GM18517 (cell line): ENCODE measurements at regions not wholly inside any gene's neighbourhood (a gene's known extent, or its start where the extent isn't known, plus 50 kb on each side); places are given as distances from the start of the nearest gene placed in this dataset.
"Not testable (repeated sequence)": the region's sequence is repeated elsewhere in the genome, so short reads cannot be mapped to it uniquely, and the experiment has no call there.

Source experiments
- ATAC-seq: cut with Tn5 transposase; IDR thresholded peaks from one replicate; pipeline ENCODE4 v1.9.1; 2021; ENCODE audit warnings: mild to moderate bottlenecking, moderate library complexity; ENCODE audit not compliant: unreplicated experiment

DNA sequence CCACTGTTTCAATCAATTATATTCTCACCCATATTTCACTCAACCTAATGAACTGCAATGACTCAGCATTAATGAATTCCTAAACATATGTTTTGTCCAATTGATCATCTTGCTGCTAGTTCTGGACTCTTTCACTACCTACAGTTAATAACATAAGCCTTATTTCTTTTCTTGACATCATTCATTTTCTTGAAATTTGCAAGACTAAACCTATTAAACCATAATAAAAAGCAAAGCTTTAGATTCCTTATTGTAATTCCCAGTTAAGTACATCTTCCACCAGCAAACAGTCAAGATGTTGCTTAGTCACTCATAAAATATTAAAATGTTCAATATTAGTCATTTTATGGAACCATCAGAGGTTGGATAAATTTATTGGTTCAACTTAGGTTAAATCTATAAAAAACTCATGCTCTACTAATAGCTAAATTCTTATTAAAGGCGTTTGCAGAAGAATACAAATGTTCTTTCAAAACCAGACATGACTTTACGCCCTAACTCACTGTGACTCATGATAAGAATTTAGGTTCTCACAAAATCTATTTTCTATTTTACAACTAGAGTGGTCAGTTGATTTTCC is 599.4 kb downstream of the RNF144A start:
- ATAC-seq = no peak

- ATAC-seq = no peak
Measured at GRCh38 chr2:7517088-7517487, 599.9 kb downstream of the RNF144A start.

DNA sequence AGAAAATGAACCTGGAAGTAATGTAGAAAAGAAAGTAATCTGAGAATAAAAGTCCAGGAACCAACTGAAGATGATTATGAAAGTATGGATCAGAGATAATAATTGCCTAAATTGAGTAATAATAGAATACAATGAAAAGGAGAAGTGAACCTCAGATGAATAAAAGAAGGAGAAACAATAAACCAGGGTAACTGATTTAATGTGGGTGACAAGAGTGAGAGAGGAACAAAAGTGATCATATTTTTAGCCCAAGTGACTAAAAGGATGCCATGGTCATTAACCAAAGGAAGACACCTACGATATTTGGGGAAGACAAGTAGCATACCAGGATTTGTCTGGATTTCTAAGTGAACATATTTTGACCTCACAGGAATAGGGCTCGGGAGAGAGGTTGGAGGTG is 600.6 kb downstream of the RNF144A start:
- no peak for ATAC-seq

DNA sequence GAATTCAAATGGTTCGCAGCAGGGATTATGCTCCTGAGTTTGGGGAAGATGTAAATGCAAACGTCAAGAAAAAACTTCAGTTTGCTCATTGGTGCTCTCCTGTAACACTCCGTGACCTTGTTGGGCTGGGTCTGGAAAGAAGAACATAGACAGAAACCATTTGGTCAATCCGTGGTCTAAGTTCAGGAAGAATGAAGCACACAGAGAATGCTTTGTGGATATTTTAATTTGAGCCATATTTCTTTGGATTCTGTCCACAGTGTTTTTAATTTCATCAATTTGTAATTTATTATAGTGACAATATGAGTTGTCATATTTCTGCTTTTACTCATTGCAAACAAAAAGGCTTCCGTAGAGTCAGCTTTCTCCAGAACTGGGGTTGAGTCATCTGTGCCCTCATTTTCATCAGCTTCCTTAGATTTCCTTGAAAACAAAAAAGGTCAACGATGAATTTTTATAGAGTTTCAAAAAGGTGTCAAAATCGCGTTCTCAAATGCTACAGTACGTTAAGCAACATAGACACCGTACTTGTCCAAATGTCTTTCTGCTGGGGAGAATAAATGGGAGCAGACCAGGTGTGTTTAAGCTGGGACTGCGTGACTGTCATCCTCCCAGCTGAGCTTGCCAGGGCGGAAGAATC is 606.4 kb downstream of the RNF144A start:
- ATAC-seq = no peak

- ATAC-seq = no peak
Measured at GRCh38 chr2:7524195-7524594, 607.0 kb downstream of the RNF144A start.

- ATAC-seq = no peak
Measured at GRCh38 chr2:7525746-7526145, 608.5 kb downstream of the RNF144A start.

DNA sequence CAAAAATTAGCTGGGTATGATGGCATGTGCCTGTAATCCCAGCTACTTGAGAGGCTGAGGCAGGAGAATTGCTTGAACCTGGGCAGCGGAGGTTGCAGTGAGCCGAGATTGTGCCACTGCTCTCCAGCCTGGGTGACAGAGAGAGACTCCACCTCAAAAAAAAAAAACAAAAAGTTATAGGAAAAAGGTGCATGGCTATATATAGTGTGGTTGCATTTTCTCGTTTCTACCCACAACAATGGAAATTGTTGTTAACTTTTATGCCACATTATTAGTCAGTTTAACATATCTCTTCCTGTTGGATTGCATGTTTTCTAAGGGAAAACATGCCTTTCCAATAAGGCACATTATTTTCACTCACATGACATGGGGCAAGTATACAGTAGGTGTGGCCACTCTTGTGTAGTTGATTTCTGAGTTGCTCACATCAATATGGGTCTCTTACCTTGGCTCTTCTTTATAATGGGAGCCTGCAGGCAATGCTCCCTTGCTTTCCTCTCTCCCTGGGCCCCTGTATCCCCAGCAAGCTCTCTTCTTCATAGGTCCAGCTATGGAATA is 610.0 kb downstream of the RNF144A start:
- no peak for ATAC-seq

GRCh38 chr2:7530001-7530400 is 612.8 kb downstream of the RNF144A start:
- no peak for ATAC-seq

DNA sequence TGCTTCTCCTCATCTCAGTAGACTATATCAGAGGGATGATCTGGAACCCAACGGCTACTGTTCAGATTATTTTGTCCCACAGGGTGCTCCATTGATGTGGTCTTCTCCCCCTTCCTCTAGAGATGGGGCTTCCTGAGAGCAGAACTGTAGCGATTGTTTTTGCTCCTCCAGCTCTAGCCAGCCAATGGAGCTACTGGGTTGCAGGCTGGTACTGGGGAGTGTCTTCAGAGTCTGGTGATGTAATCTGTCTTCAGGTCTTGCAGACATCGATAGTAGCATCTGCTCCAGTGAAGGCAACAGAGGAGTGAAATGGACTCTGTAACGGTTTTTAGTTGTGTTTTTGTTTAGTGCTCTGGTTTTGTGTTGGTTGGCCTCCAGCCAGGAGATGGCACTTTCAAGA is 621.9 kb downstream of the RNF144A start:
- no peak for ATAC-seq

DNA sequence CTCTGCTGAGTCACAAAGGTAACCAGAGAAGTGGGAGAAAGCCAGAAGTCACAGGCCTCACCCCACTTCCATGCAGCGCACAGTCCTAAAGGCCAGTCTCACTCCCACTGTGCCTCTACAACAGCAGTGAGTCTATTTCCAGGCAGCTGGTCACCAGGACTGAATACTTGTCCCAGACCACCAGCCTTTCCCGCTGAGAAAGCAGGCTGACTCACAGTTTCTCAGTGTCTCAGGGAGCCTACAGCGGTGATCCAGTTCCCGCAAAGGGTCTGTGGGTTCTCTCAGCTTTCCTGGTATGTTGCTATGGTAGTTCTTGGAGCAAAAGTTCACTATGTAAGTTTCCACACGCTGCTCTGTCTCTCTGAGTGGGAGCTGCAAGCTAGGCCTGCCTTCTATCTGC is 622.5 kb downstream of the RNF144A start:
- ATAC-seq = no peak

GRCh38 chr2:7552825-7553570 is 635.8 kb downstream of the RNF144A start:
- ATAC-seq = no peak

DNA sequence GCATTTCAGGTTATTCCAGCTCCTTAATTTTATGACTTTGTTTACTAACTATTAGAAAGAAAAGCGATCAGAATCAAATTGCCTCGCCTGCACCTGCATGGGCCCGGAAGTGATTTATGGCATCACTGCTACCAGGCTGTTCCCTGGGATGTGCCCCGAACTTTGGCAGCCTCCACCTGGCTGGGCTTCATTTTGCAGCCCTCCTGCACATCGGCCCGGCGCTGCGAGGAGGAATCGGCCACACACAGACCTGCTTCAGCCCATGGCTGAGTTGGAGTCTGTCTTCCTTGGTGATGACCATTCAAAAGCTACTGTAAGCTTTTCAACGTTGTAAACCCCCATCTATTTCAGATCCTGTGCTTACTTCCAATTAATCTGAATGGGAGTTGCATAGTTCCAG is 638.0 kb downstream of the RNF144A start:
- no peak for ATAC-seq

- no peak for ATAC-seq
Measured at GRCh38 chr2:7557376-7557775, 640.2 kb downstream of the RNF144A start.

DNA sequence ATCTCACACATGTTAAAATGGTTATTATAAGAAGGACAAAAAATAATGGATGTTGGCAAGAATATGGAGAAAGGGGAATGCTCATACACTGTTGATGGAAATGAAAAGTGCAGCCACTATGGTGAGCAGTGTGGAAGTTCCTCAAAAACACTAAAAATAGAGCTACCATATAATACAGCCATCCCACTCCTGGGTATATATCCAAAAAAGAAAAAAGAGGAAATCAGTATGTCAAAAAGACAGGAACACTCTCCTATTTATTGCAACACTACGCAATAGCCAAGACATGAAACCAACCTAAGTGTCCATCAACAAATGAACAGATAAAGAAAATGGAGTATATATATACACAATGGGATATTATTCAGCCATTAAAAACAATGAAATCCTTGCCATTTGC is 642.6 kb downstream of the RNF144A start:
- ATAC-seq = no peak

GRCh38 chr2:7566382-7566881 is 649.2 kb downstream of the RNF144A start:
- no peak for ATAC-seq

DNA sequence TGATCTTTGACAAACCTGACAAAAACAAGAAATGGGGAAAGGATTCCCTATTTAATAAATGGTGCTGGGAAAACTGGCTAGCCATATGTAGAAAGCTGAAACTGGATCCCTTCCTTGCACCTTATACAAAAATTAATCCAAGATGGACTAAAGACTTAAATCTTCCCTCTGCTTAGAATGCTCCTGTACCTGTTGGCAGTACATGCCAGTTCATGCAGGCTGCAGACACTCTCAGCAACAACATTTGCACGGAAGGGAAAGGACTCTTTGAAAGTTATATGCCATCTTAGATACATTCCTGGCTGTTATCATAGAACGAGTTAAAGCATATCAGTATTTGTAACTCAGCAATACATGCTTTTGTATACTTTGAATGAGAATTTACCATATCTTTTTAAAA is 649.9 kb downstream of the RNF144A start:
- ATAC-seq = not testable (repeated sequence)

DNA sequence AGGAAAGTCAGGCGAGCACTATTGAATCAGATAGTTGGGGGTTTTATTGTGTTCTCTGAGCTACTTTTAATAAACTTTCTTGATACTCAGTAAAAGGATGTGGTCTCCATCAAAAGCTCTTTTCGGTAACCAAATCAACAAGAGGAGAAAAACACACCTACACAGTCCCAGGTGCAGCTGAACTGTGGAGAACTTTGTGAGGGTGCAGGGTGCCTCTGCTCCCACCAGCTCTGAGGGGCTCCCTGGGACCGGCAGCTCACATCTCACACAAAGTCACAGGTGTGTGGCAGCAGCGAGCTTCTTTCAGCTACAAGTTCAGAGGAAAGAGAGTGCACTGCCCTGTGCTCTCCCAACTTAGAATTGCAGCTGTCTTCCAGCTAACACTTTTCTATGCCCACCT is 650.4 kb downstream of the RNF144A start:
- no peak for ATAC-seq

DNA sequence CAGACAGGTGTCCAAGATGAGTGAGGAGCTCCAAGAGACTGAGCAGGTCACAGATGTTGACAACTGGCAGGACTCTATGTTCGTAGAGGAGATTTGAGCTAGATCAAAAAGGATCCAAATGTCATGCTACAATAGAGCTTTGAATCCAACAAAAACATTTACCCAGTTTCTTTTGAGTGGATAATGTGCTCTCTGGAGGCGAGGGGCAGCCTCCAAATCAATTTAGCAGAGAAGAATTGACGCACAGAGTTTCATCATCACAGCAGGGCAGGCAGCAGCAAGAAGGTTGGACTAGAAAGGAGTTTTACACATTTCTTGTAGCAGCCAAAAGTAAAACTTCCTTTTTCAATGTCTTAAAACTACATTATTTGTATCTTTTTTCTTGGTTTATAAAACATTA is 653.0 kb downstream of the RNF144A start:
- no peak for ATAC-seq

DNA sequence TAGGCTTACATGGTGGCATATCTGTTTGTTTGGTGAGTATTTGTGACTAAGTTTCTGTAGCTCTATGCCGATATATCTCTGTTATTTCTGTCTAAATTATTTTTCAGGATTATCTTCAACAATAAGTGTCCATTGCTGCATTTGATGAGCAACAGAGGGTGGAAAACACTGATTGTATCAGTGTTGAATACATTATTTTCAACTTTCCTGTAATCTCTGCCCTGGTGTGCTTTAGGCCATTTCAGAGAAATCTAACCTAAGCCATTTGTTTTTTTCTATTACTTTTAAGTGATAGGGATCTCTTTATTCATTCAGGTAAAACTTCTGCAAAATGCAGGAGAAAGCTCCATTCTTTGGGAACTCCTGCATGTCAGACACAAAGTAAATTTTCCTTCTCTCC is 654.5 kb downstream of the RNF144A start:
- ATAC-seq = no peak

DNA sequence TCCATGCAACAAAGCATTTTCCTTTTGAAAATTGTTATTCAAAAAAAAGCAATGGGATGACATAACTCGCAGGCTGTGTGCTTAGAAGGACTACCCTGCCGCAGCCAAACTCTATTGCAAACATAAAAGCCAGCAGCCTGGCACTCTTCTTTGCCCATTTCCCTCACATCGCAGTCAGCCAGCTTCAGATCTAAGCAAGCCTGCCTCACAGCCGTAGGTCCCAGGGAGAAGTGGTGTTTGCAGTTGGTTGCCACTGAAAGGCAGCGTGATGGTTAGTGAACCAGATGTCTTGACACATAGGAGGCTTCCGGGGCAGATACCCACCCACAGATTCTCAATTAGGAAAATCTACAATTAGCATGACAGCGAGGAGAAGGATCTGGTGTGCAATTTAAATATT is 655.2 kb downstream of the RNF144A start:
- no peak for ATAC-seq

GRCh38 chr2:7573166-7573825 is 656.1 kb downstream of the RNF144A start:
- ATAC-seq = no peak
